GM12878 (cell line): ENCODE measurements at regions not wholly inside any gene's neighbourhood (a gene's known extent, or its start where the extent isn't known, plus 50 kb on each side); places are given as distances from the start of the nearest gene placed in this dataset.

Source experiments
- ATAC-seq: fragments of 200-7000 bp; cut with Tn5 transposase; 3 replicates; pipeline ENCODE4 v1.9.1; 2020; ENCODE audit warnings: mild to moderate bottlenecking, moderate library complexity
- BruUV-seq: library from RNA; stranded (reverse); fragments of 400-500 nt; replicated peaks from 2 replicates; lab custom pipeline; 2021; lab: Mats Ljungman, UMichigan
- CTCF ChIA-PET: fragments of 300-600 bp; sonication (Branson Sonifier 250); formaldehyde crosslinking; extraction: SDS; loops from one replicate; lab custom pipeline; 2021; ENCODE audit warnings: inconsistent platforms; lab: Yijun Ruan, JAX
- POLR2A ChIA-PET: fragments of 350-600 bp; formaldehyde crosslinking; extraction: SDS; loops from one replicate; lab custom pipeline; 2021; ENCODE audit warnings: inconsistent platforms; lab: Charles Lee
- RAD21 ChIA-PET: fragments of 300-600 bp; sonication (Branson Sonifier 250); formaldehyde crosslinking; loops from one replicate; lab custom pipeline; 2023; ENCODE audit warnings: antibody characterized with exemption; ENCODE audit not compliant: unreplicated experiment; lab: Charles Lee
- SMC1A ChIA-PET: fragments of 300-600 bp; sonication (Branson Sonifier 250); formaldehyde crosslinking; loops from one replicate; lab custom pipeline; 2023; ENCODE audit not compliant: unreplicated experiment, uncharacterized antibody; lab: Charles Lee
- DNase-seq: peaks from one replicate; pipeline ENCODE4 v3.0.0-alpha.2; 2011; ENCODE audit warnings: low read depth, low spot score
- FAIRE-seq: peaks from 3 replicates; lab custom pipeline; 2011; peaks lifted over from hg19 to GRCh38; lab: Jason Lieb, UNC
- H2AFZ ChIP-seq: 2 replicates; pipeline ENCODE4 v1.6.0; 2011; ENCODE audit warnings: low read depth, low read length, control low read depth; ENCODE audit not compliant: control insufficient read depth
- H3K27ac ChIP-seq: 2 replicates; pipeline ENCODE4 v1.5.1; 2011; ENCODE audit warnings: control low read depth; ENCODE audit not compliant: control insufficient read depth, insufficient read depth
- H3K27me3 ChIP-seq, 2 experiments: replicated peaks in 1 of 2; 2 replicates each; pipeline versions ENCODE4 v1.6.0 to v1.6.1; 2011; ENCODE audit warnings: low read length in 1 of 2; ENCODE audit not compliant: control insufficient read depth in 2 of 2, insufficient read depth in 2 of 2
- H3K36me3 ChIP-seq, 2 experiments: 2 replicates each; pipeline ENCODE4 v1.5.1; 2011; ENCODE audit warnings: low read length in 1 of 2; ENCODE audit not compliant: control insufficient read depth in 2 of 2, insufficient read depth in 2 of 2
- H3K4me1 ChIP-seq: 2 replicates; pipeline ENCODE4 v1.6.1; 2011; ENCODE audit warnings: mild to moderate bottlenecking, low read length, moderate library complexity, mixed read lengths; ENCODE audit not compliant: control insufficient read depth, insufficient read depth
- H3K4me2 ChIP-seq: 2 replicates; pipeline ENCODE4 v1.6.0; 2011; ENCODE audit warnings: control low read depth; ENCODE audit not compliant: control insufficient read depth, insufficient read depth
- H3K4me3 ChIP-seq: fragments of 200-600 bp; sonication (generic); 2 replicates; pipeline ENCODE4 v1.5.1; 2016
- H3K79me2 ChIP-seq: 2 replicates; pipeline ENCODE4 v1.6.0; 2011; ENCODE audit warnings: low read length; ENCODE audit not compliant: control insufficient read depth, insufficient read depth
- H3K9ac ChIP-seq: 2 replicates; pipeline ENCODE4 v1.8.0; 2011; ENCODE audit warnings: low read length, control low read depth, mixed read lengths; ENCODE audit not compliant: control insufficient read depth, insufficient read depth
- H3K9me3 ChIP-seq: replicated peaks from 3 replicates; pipeline ENCODE4 v1.5.1; 2011; ENCODE audit warnings: mild to moderate bottlenecking, low read length; ENCODE audit not compliant: control insufficient read depth, insufficient read depth
- H4K20me1 ChIP-seq: 2 replicates; pipeline ENCODE4 v1.6.0; 2011; ENCODE audit not compliant: control insufficient read depth, insufficient read depth
- ATF3 ChIP-seq: IDR thresholded peaks from 2 replicates; pipeline ENCODE4 v1.6.1; 2011; ENCODE audit warnings: low read depth, mild to moderate bottlenecking, low read length, moderate library complexity, borderline replicate concordance; ENCODE audit errors: extremely low read depth
- GATAD2B ChIP-seq: fragments of 450-650 bp; conservative IDR thresholded peaks from 2 replicates; pipeline ENCODE4 v1.6.1; 2017; ENCODE audit warnings: low read depth, mild to moderate bottlenecking, moderate library complexity
- RELB ChIP-seq: fragments of 450-650 bp; IDR thresholded peaks from 2 replicates; pipeline ENCODE4 v1.6.1; 2017; ENCODE audit warnings: low read depth, mild to moderate bottlenecking, moderate library complexity
- RFX5 ChIP-seq: IDR thresholded peaks from 2 replicates; pipeline ENCODE4 v1.6.1; 2011; ENCODE audit warnings: low read depth, low read length, improper control_type of control experiment
- SMC3 ChIP-seq: IDR thresholded peaks from 2 replicates; pipeline ENCODE4 v1.6.1; 2011; ENCODE audit warnings: low read length, improper control_type of control experiment, borderline replicate concordance
- SUZ12 ChIP-seq: fragments of 200-600 bp; sonication (generic); IDR thresholded peaks from one replicate; pipeline ENCODE4 v1.6.1; 2018; ENCODE audit warnings: antibody characterized with exemption, mild to moderate bottlenecking; ENCODE audit not compliant: unreplicated experiment
- ZBTB4 ChIP-seq: fragments of 450-650 bp; formaldehyde crosslinking; IDR thresholded peaks from 2 replicates; pipeline ENCODE4 v1.4.0; 2022; ENCODE audit warnings: mild to moderate bottlenecking, moderate library complexity
- WGBS: methylation state at CpG from one replicate; pipeline ENCODE4 v1.1.6; 2016; ENCODE audit warnings: low lambda C conversion rate; ENCODE audit not compliant: insufficient replicate concordance, insufficient coverage; ENCODE audit errors: missing lambda C conversion rate; 5-methylcytosine and 5-hydroxymethylcytosine counted together
- in situ Hi-C: fragments of 300-500 bp; cut with MboI; formaldehyde crosslinking; loops from 9 replicates; pipeline ENCODE4 v1.14.3; 2018; ENCODE audit warnings: mixed read lengths
- intact Hi-C: fragments of 100-400 bp; cut with micrococcal nuclease; formaldehyde crosslinking; loops from one replicate; pipeline ENCODE4 v1.14.2; 2022; ENCODE audit not compliant: unreplicated experiment

DNA sequence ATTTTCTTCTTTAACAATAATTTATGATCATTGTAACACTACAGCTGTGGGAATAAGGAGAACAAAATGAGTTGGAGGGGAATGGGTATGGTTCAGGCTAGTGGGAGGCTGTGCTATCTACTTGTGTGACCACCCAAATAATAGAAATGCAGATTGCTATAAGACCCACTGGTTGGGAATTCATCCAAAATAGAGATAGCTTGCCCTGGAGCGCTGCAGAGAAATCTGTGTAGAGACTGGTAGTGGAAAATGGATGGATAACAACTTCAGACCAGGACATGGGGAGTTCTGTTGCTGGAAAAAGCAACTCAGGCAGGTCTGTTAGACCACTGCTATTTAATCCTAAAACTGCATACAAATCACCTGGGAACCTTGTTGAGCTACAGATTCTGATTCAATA, 137.1 kb upstream of the MKLN1 start (continued):
- TF ChIP-seq GATAD2B = no peak
- no peak for TF ChIP-seq SMC3
- no peak for TF ChIP-seq RELB
- TF ChIP-seq RFX5 = no peak
- TF ChIP-seq ATF3 = no peak
- no peak for TF ChIP-seq SUZ12

GRCh38 chr7:131194070-131194865, 133.4 kb upstream of the MKLN1 start:
- ChIA-PET SMC1A (interaction anchor here (0.8 to 1.3 kb wide), 4 partner anchors 10 to 101 kb away, joined by 3 to 4 read pairs (median 3); no protein-coding TSS in a partner anchor), RAD21 (interaction anchor here (1.0 kb wide), 1 partner anchor 83 kb away, joined by 3 read pairs; no protein-coding TSS in a partner anchor), CTCF (interaction anchor here (0.8 to 1.1 kb wide), 2 partner anchors 70 to 108 kb away, joined by 3 read pairs; no protein-coding TSS in a partner anchor), POLR2A (interaction anchor here (1.2 kb wide), 1 partner anchor 10 kb away, joined by 4 read pairs; no protein-coding TSS in a partner anchor)
- no TSS peak for BruUV-seq
- no peaks in the 10 kb centered on the region for H3K79me2 ChIP-seq
- H4K20me1 ChIP-seq = no peaks in the 10 kb centered on the region
- H3K4me3 ChIP-seq = no peak overlapping the region
- 93% methylated on average over 7 of the region's 7 CpGs for WGBS
- intact Hi-C loops = no loop called here
- DNase-seq (no peak), FAIRE-seq (no peak), ATAC-seq (no peak)
- no peaks in the 10 kb centered on the region for H3K9me3 ChIP-seq
- H3K9ac ChIP-seq = no peak overlapping the region
- no peak overlapping the region for H3K4me2 ChIP-seq
- H3K27ac ChIP-seq = no peak overlapping the region
- H3K4me1 ChIP-seq = no peaks in the 10 kb centered on the region
- TF ChIP-seq ZBTB4 (CRISPR knock-in tag) = no peak
- TF ChIP-seq, all 136 proteins: peak for 0
- no peaks in the 10 kb centered on the region for H3K36me3 ChIP-seq
- H2AFZ ChIP-seq = no peak overlapping the region
- H3K27me3 ChIP-seq = no peaks in the 10 kb centered on the region
- in situ Hi-C loops = no loop called here
